Endothelial cell of umbilical vein (primary cell): ENCODE measurements at regions not wholly inside any gene's neighbourhood (a gene's known extent, or its start where the extent isn't known, plus 50 kb on each side); places are given as distances from the start of the nearest gene placed in this dataset.

Experiments
- BruUV-seq: library from RNA; stranded (reverse); fragments of 400-500 nt; replicated peaks from 2 replicates; lab custom pipeline; 2021; lab: Mats Ljungman, UMichigan
- CTCF ChIA-PET: fragments of 300-600, 350-600 bp; sonication (Branson Sonifier 250); formaldehyde crosslinking; loops from one replicate; lab custom pipeline; 2021; ENCODE audit warnings: antibody characterized with exemption, inconsistent platforms; lab: Charles Lee
- POLR2A ChIA-PET: fragments of 300-600, 350-600 bp; sonication (Branson Sonifier 250); formaldehyde crosslinking; loops from one replicate; lab custom pipeline; 2021; ENCODE audit warnings: antibody characterized with exemption, inconsistent platforms; lab: Charles Lee
- DNase-seq: peaks from one replicate; pipeline ENCODE4 v3.0.0-alpha.2; 2011; ENCODE audit warnings: low read depth, low spot score
- FAIRE-seq: peaks from 2 replicates; lab custom pipeline; 2011; peaks lifted over from hg19 to GRCh38; lab: Jason Lieb, UNC
- H2AFZ ChIP-seq: 2 replicates; pipeline ENCODE4 v1.6.0; 2012; ENCODE audit warnings: low read depth, low read length, control low read depth, inconsistent platforms
- H3K27ac ChIP-seq: 2 replicates; pipeline ENCODE4 v1.5.1; 2011; ENCODE audit warnings: low read depth, mild to moderate bottlenecking, control low read depth, low read length, moderate library complexity; ENCODE audit not compliant: insufficient read depth
- H3K27me3 ChIP-seq, 2 experiments: 2 replicates each; pipeline versions ENCODE4 v1.6.0 to v1.6.1; 2011; ENCODE audit warnings: low read length in 2 of 2, mixed read lengths in 1 of 2; ENCODE audit not compliant: control insufficient read depth in 2 of 2, insufficient read depth in 2 of 2
- H3K36me3 ChIP-seq, 2 experiments: 2 replicates in 1 of 2; 3 replicates in 1 of 2; pipeline ENCODE4 v1.5.1; 2011; ENCODE audit warnings: low read length in 2 of 2, mild to moderate bottlenecking in 1 of 2, moderate library complexity in 1 of 2; ENCODE audit not compliant: control insufficient read depth in 2 of 2, insufficient read depth in 2 of 2; ENCODE audit errors: extremely low read depth in 1 of 2
- H3K4me1 ChIP-seq: 3 replicates; pipeline ENCODE4 v1.5.1; 2011; ENCODE audit warnings: mild to moderate bottlenecking, low read length; ENCODE audit not compliant: control insufficient read depth, insufficient read depth; ENCODE audit errors: extremely low read depth
- H3K4me2 ChIP-seq: 2 replicates; pipeline ENCODE4 v1.6.1; 2011; ENCODE audit warnings: low read length, control low read depth, mixed read lengths; ENCODE audit not compliant: insufficient read depth
- H3K4me3 ChIP-seq, 3 experiments: fragments of 200-600 bp in 1 of 3; sonication (generic), shearing (Covaris generic) in 1 of 3; replicated peaks in 1 of 3; 2 replicates each; pipeline ENCODE4 v1.5.1; 2011 to 2016; ENCODE audit warnings: control low read depth in 3 of 3, low read length in 3 of 3, mild to moderate bottlenecking in 2 of 3, inconsistent platforms in 1 of 3, low read depth in 1 of 3, moderate library complexity in 1 of 3; ENCODE audit not compliant: insufficient read depth in 1 of 3
- H3K79me2 ChIP-seq: 2 replicates; pipeline ENCODE4 v1.6.0; 2012; ENCODE audit warnings: low read length, inconsistent platforms; ENCODE audit not compliant: control insufficient read depth, insufficient read depth
- H3K9ac ChIP-seq: replicated peaks from 2 replicates; pipeline ENCODE3; 2011; ENCODE audit warnings: low read length, control low read depth; ENCODE audit not compliant: insufficient read depth; ENCODE audit errors: extremely low read depth
- H3K9me1 ChIP-seq: replicated peaks from 3 replicates; pipeline ENCODE4 v1.6.0; 2011; ENCODE audit warnings: mild to moderate bottlenecking, low read length; ENCODE audit not compliant: control insufficient read depth, insufficient read depth; ENCODE audit errors: extremely low read depth
- H3K9me3 ChIP-seq: replicated peaks from 2 replicates; pipeline ENCODE4 v1.5.1; 2012; ENCODE audit warnings: low read length, inconsistent platforms; ENCODE audit not compliant: control insufficient read depth, insufficient read depth
- H4K20me1 ChIP-seq: replicated peaks from 2 replicates; pipeline ENCODE3; 2011; ENCODE audit warnings: mild to moderate bottlenecking, low read length; ENCODE audit not compliant: control insufficient read depth, insufficient read depth; ENCODE audit errors: extremely low read depth
- CTCF ChIP-seq, 2 donors: IDR thresholded peaks; 1 replicate in 1 of 2; 2 replicates in 1 of 2; pipeline ENCODE4 v1.5.1; 2011; ENCODE audit warnings: low read length in 2 of 2, mild to moderate bottlenecking in 2 of 2, moderate library complexity in 2 of 2, control low read depth in 1 of 2, inconsistent platforms in 1 of 2, low read depth in 1 of 2; ENCODE audit not compliant: insufficient read depth in 1 of 2; ENCODE audit errors: extremely low read depth in 1 of 2
- EZH2 ChIP-seq: IDR thresholded peaks from 2 replicates; pipeline ENCODE4 v1.6.1; 2012; ENCODE audit warnings: borderline replicate concordance, low read depth, mild to moderate bottlenecking, moderate library complexity, low read length, inconsistent platforms; ENCODE audit not compliant: severe bottlenecking
- FOS ChIP-seq: IDR thresholded peaks from 2 replicates; pipeline ENCODE4 v1.6.1; 2011; ENCODE audit warnings: mild to moderate bottlenecking, low read length, moderate library complexity, borderline replicate concordance; ENCODE audit not compliant: insufficient read depth
- GATA2 ChIP-seq: IDR thresholded peaks from 2 replicates; pipeline ENCODE4 v1.7.0; 2011; ENCODE audit warnings: low read depth, mild to moderate bottlenecking, moderate library complexity, mixed read lengths, low read length; ENCODE audit not compliant: insufficient read length, insufficient read depth
- JUN ChIP-seq: IDR thresholded peaks from 2 replicates; pipeline ENCODE4 v1.6.1; 2011; ENCODE audit warnings: borderline replicate concordance, low read depth; ENCODE audit not compliant: insufficient read length, insufficient read depth
- MAX ChIP-seq: IDR thresholded peaks from 2 replicates; pipeline ENCODE4 v1.6.1; 2011; ENCODE audit not compliant: insufficient read depth, insufficient read length
- MYC ChIP-seq: IDR thresholded peaks from one replicate; pipeline ENCODE4 v1.6.1; 2011; ENCODE audit warnings: mild to moderate bottlenecking, low read depth, low read length
- POLR2A ChIP-seq: IDR thresholded peaks from 2 replicates; pipeline ENCODE4 v1.6.1; 2012; ENCODE audit warnings: low read depth, mild to moderate bottlenecking, control low read depth, low read length
- POLR2AphosphoS5 ChIP-seq: IDR thresholded peaks from 2 replicates; pipeline ENCODE4 v1.6.1; 2012; ENCODE audit warnings: low read depth, mild to moderate bottlenecking, control low read depth, low read length, moderate library complexity; ENCODE audit not compliant: insufficient read depth
- dilution Hi-C: fragments of 300-500 bp; cut with MboI; formaldehyde crosslinking; loops from one replicate; pipeline ENCODE4 v1.15.0; 2019; ENCODE audit warnings: low sequenced_read_pairs; ENCODE audit not compliant: extremely low pct_ligation_motif_present
- intact Hi-C: fragments of 100-400 bp; cut with micrococcal nuclease; formaldehyde crosslinking; loops from one replicate; pipeline ENCODE4 v1.10.0; 2022

GRCh38 chr18:29373000-29373399 lies 1196.1 kb upstream of the CDH2 start:
- H3K36me3 ChIP-seq, result no peaks in the 10 kb centered on the region
- H4K20me1 ChIP-seq, result no peaks in the 10 kb centered on the region
- dilution Hi-C loops, result no loop called here
- H3K9me1 ChIP-seq, result no peaks in the 10 kb centered on the region
- H3K9ac ChIP-seq, result no peak overlapping the region
- DNase-seq, result no peak
- H3K4me3 ChIP-seq, result no peak overlapping the region
- no peak overlapping the region for H3K4me2 ChIP-seq
- no peak for FAIRE-seq
- POLR2A ChIA-PET, result no interaction called here
- H3K4me1 ChIP-seq, result no peaks in the 10 kb centered on the region
- H3K9me3 ChIP-seq, result no peaks in the 10 kb centered on the region
- no peak overlapping the region for H2AFZ ChIP-seq
- H3K79me2 ChIP-seq, result no peaks in the 10 kb centered on the region
- BruUV-seq, result no TSS peak
- intact Hi-C loops, result no loop called here
- no peak for TF ChIP-seq GATA2
- no peak for TF ChIP-seq MAX
- TF ChIP-seq POLR2AphosphoS5, result no peak
- TF ChIP-seq MYC, result no peak
- no peak for TF ChIP-seq JUN
- no peak for TF ChIP-seq EZH2
- TF ChIP-seq CTCF (IDR thresholded peaks at IDR 0.05; ENCODE audit: extremely low read depth in 1 of 2, insufficient read depth in 1 of 2, low read depth in 1 of 2, low read length in 2 of 2), result no peak
- TF ChIP-seq FOS, result no peak
- TF ChIP-seq POLR2A, result no peak
- no peaks in the 10 kb centered on the region for H3K27me3 ChIP-seq
- CTCF ChIA-PET, result no interaction called here
- H3K27ac ChIP-seq, result no peak overlapping the region
